Esophagus squamous epithelium (tissue), 5 donors: ENCODE measurements at regions not wholly inside any gene's neighbourhood (a gene's known extent, or its start where the extent isn't known, plus 50 kb on each side); places are given as distances from the start of the nearest gene placed in this dataset.

ENCODE experiments used
- DNase-seq: peaks from one replicate; lab custom pipeline; 2025; lab: John Stamatoyannopoulos, UW
- H3K27ac ChIP-seq, 4 donors: fragments of 200-600 bp; sonication (generic); one replicate each; pipeline ENCODE4 v1.5.1; 2016 to 2019; ENCODE audit warnings: mild to moderate bottlenecking in 1 of 4
- H3K27me3 ChIP-seq, 4 donors: fragments of 200-600 bp; sonication (generic); 1 replicate in 3 of 4; 2 replicates in 1 of 4; pipeline versions ENCODE4 v1.5.1 to v1.6.0; 2017 to 2021; ENCODE audit warnings: antibody characterized with exemption in 1 of 4
- H3K36me3 ChIP-seq, 3 donors: fragments of 200-600 bp; sonication (generic); one replicate each; pipeline ENCODE4 v1.5.1; 2016 to 2019
- H3K4me1 ChIP-seq, 3 donors: fragments of 200-600 bp; sonication (generic); one replicate each; pipeline ENCODE4 v1.5.1; 2017 to 2019
- H3K4me3 ChIP-seq, 4 donors: fragments of 200-600 bp; sonication (generic); 1 replicate in 3 of 4; 2 replicates in 1 of 4; pipeline ENCODE4 v1.5.1; 2016 to 2019; ENCODE audit warnings: mild to moderate bottlenecking in 2 of 4, moderate library complexity in 1 of 4
- H3K9me3 ChIP-seq, 3 donors: fragments of 200-600 bp; sonication (generic); one replicate each; pipeline ENCODE4 v1.5.1; 2016 to 2019
- CTCF ChIP-seq, 6 experiments: fragments of 450-650 bp in 4 of 6; fragments of 200-600 bp in 2 of 6; sonication (generic) in 2 of 6; IDR thresholded peaks; one replicate each; pipeline ENCODE4 v1.5.1; 2016 to 2019; ENCODE audit warnings: antibody characterized with exemption in 6 of 6, mild to moderate bottlenecking in 4 of 6, moderate library complexity in 4 of 6
- POLR2A ChIP-seq, 4 donors: fragments of 450-650 bp; IDR thresholded peaks; one replicate each; pipeline ENCODE4 v1.6.1; 2017; ENCODE audit warnings: antibody characterized with exemption in 4 of 4, mild to moderate bottlenecking in 4 of 4, moderate library complexity in 3 of 4
- WGBS, 2 donors: methylation state at CpG; one replicate each; pipeline ENCODE4 v1.1.5; 2018; 5-methylcytosine and 5-hydroxymethylcytosine counted together
- intact Hi-C: fragments of 100-400 bp; cut with DNase I; formaldehyde crosslinking; loops from one replicate; pipeline ENCODE4 v1.15.0; 2022
- donor health status: DM: yes; HTN: yes; CAD: no.

- Histone ChIP-seq H3K36me3 (no peaks in the 10 kb centered on the region), H3K9me3 (no peaks in the 10 kb centered on the region), H3K4me1 (no peaks in the 10 kb centered on the region), H3K27ac (no peak overlapping the region), H3K27me3 (peaks cover 0 to 78% (median 0%) of the 10 kb centered on the region in 4 donors), H3K4me3 (no peak overlapping the region)
- WGBS, 2 donors = 73 to 86% methylated on average over 4 of the region's 4 CpGs
- intact Hi-C loops = no loop called here
- TF ChIP-seq CTCF (IDR thresholded peaks at IDR 0.05) (no peak), POLR2A (IDR thresholded peaks at IDR 0.05) (no peak)
- DNase-seq = no peak
Observed at GRCh38 chr12:111078731-111079130, 158.4 kb upstream of the MYL2 start.

- WGBS, 2 donors = 40 to 48% methylated on average over 15 to 21 of the region's 23 CpGs
- no peak overlapping the region for H3K27ac ChIP-seq
- TF ChIP-seq CTCF (IDR thresholded peaks at IDR 0.05) (no peak), POLR2A (IDR thresholded peaks at IDR 0.05) (no peak)
Observed at GRCh38 chr12:111076611-111077451, 156.5 kb upstream of the MYL2 start.

GRCh38 chr12:111076199-111076598 is 155.8 kb upstream of the MYL2 start:
- H3K4me3 ChIP-seq = no peak overlapping the region
- TF ChIP-seq CTCF (IDR thresholded peaks at IDR 0.05) (no peak), POLR2A (IDR thresholded peaks at IDR 0.05) (no peak)
- no peaks in the 10 kb centered on the region for H3K4me1 ChIP-seq
- peaks cover 0 to 75% (median 0%) of the 10 kb centered on the region in 4 donors for H3K27me3 ChIP-seq
- DNase-seq = no peak
- H3K9me3 ChIP-seq = no peaks in the 10 kb centered on the region
- H3K36me3 ChIP-seq = no peaks in the 10 kb centered on the region
- intact Hi-C loops = no loop called here
- H3K27ac ChIP-seq = no peak overlapping the region
- WGBS, 2 donors = 40 to 45% methylated on average over 1 of the region's 1 CpG

More at GRCh38 chr12:111076611-111077451, 156.5 kb upstream of the MYL2 start:
- no peak for DNase-seq
- peaks cover 0 to 77% (median 0%) of the 10 kb centered on the region in 4 donors for H3K27me3 ChIP-seq
- intact Hi-C loops = no loop called here
- H3K9me3 ChIP-seq = no peaks in the 10 kb centered on the region
- no peak overlapping the region for H3K4me3 ChIP-seq
- H3K36me3 ChIP-seq = no peaks in the 10 kb centered on the region
- no peaks in the 10 kb centered on the region for H3K4me1 ChIP-seq

GRCh38 chr12:111074965-111075364 is 154.6 kb upstream of the MYL2 start:
- Histone ChIP-seq H3K36me3 (no peaks in the 10 kb centered on the region), H3K27me3 (peaks cover 0 to 70% (median 0%) of the 10 kb centered on the region in 4 donors), H3K4me3 (no peak overlapping the region), H3K27ac (no peak overlapping the region), H3K9me3 (no peaks in the 10 kb centered on the region), H3K4me1 (no peaks in the 10 kb centered on the region)
- 70 to 73% methylated on average over 2 of the region's 10 CpGs for WGBS, 2 donors
- intact Hi-C loops = no loop called here
- TF ChIP-seq POLR2A (IDR thresholded peaks at IDR 0.05) (no peak), CTCF (IDR thresholded peaks at IDR 0.05) (no peak)
- DNase-seq = no peak

GRCh38 chr12:111074559-111074958 is 154.2 kb upstream of the MYL2 start:
- WGBS, 2 donors = no CpG with 5 or more reads among the region's 8 CpGs
- H3K36me3 ChIP-seq = no peaks in the 10 kb centered on the region
- intact Hi-C loops = no loop called here
- no peak for TF ChIP-seq CTCF (IDR thresholded peaks at IDR 0.05)
- TF ChIP-seq POLR2A (IDR thresholded peaks at IDR 0.05) = no peak
- peaks cover 0 to 70% (median 0%) of the 10 kb centered on the region in 4 donors for H3K27me3 ChIP-seq
- H3K27ac ChIP-seq = no peak overlapping the region
- DNase-seq = no peak
- no peaks in the 10 kb centered on the region for H3K9me3 ChIP-seq
- no peak overlapping the region for H3K4me3 ChIP-seq
- H3K4me1 ChIP-seq = no peaks in the 10 kb centered on the region
